Upper lobe of left lung (tissue), 6 donors: ENCODE measurements at regions not wholly inside any gene's neighbourhood (a gene's known extent, or its start where the extent isn't known, plus 50 kb on each side); places are given as distances from the start of the nearest gene placed in this dataset.

Source experiments
- ATAC-seq, 2 donors: fragments of 200-7000 bp; cut with Tn5 transposase; one replicate each; pipeline ENCODE4 v1.9.1; 2022; ENCODE audit warnings: mild to moderate bottlenecking in 2 of 2, moderate library complexity in 2 of 2; ENCODE audit not compliant: low FRiP score in 2 of 2
- DNase-seq, 2 donors: peaks; one replicate each; pipeline ENCODE4 v3.0.0-alpha.2; 2019 to 2020
- H3K27ac ChIP-seq, 4 donors: fragments of 200-600 bp; sonication (generic); one replicate each; pipeline ENCODE4 v1.5.1; 2016 to 2019
- H3K27me3 ChIP-seq, 4 donors: fragments of 200-600 bp; sonication (generic); one replicate each; pipeline ENCODE4 v1.5.1; 2017 to 2019
- H3K36me3 ChIP-seq, 4 donors: fragments of 200-600 bp; sonication (generic); one replicate each; pipeline ENCODE4 v1.5.1; 2016 to 2019
- H3K4me1 ChIP-seq, 4 donors: fragments of 200-600 bp; sonication (generic); one replicate each; pipeline ENCODE4 v1.5.1; 2018 to 2019
- H3K4me3 ChIP-seq, 4 donors: fragments of 200-600 bp; sonication (generic); one replicate each; pipeline ENCODE4 v1.5.1; 2017 to 2019; ENCODE audit warnings: mild to moderate bottlenecking in 2 of 4, moderate library complexity in 1 of 4
- H3K9me3 ChIP-seq, 4 donors: fragments of 200-600 bp; sonication (generic); one replicate each; pipeline ENCODE4 v1.5.1; 2018 to 2019
- CTCF ChIP-seq, 6 experiments: fragments of 450-650 bp in 4 of 6; fragments of 200-600 bp in 2 of 6; sonication (generic) in 2 of 6; IDR thresholded peaks; one replicate each; pipeline ENCODE4 v1.5.1; 2016 to 2019; ENCODE audit warnings: antibody characterized with exemption in 6 of 6
- EP300 ChIP-seq, 4 donors: sonication (generic); formaldehyde crosslinking; IDR thresholded peaks; one replicate each; pipeline ENCODE4 v1.5.1; 2017; ENCODE audit warnings: antibody characterized with exemption in 4 of 4, control low read depth in 2 of 4
- POLR2A ChIP-seq, 4 donors: fragments of 450-650 bp; IDR thresholded peaks; one replicate each; pipeline ENCODE4 v1.5.1; 2016 to 2017; ENCODE audit warnings: antibody characterized with exemption in 4 of 4, mild to moderate bottlenecking in 2 of 4
- POLR2AphosphoS5 ChIP-seq, 2 donors: sonication (generic); formaldehyde crosslinking; IDR thresholded peaks; one replicate each; pipeline ENCODE4 v1.5.1; 2017; ENCODE audit warnings: antibody characterized with exemption in 2 of 2
- WGBS, 2 donors: methylation state at CpG; one replicate each; pipeline ENCODE4 v1.1.5; 2017 to 2018; 5-methylcytosine and 5-hydroxymethylcytosine counted together
- donor health status: DM: no; HTN: no; CAD: no; lungs with moderate emphysema.
- donor health status: DM: no; HTN: yes; CAD: no; lungs with severe emphysema.

DNA sequence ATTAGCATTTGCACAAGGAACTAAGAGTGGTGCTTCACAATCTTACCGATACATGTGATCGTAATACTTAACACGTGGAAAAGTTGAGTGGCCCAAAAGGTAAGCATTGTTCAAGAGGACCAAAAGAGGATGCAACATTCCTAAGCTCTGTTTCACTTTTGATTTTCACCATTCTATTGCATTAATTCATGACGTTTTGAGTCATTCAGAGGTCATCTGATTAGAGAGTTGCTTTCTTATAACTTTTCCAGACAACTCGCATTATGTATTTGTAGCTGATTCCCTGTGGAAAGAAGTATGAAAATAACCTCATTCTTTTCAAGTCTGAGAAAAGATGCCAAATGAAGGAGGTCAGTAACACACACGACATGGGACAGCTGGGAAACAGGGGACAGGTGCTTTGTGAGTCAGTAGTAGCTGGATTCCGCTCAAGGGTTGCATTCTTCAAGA is 344.4 kb downstream of the RND3 start:
- DNase-seq (no peak), ATAC-seq (peak; percentile 26 to 80)
- H3K4me3 ChIP-seq, result no peak overlapping the region
- no peaks in the 10 kb centered on the region for H3K36me3 ChIP-seq
- peaks cover 3 to 23% (median 12%) of the 10 kb centered on the region in 4 donors for H3K9me3 ChIP-seq
- no peaks in the 10 kb centered on the region for H3K27me3 ChIP-seq
- H3K4me1 ChIP-seq, result peaks cover 0 to 3% (median 0%) of the 10 kb centered on the region in 4 donors
- H3K27ac ChIP-seq, result no peak overlapping the region
- 46 to 61% methylated on average over 7 of the region's 7 CpGs for WGBS, 2 donors
- peak in 1 of 4 donors; percentile 86 for TF ChIP-seq EP300 (IDR thresholded peaks at IDR 0.05)
- TF ChIP-seq POLR2AphosphoS5 (IDR thresholded peaks at IDR 0.05), result no peak

GRCh38 chr2:150142561-150142960 is 344.9 kb downstream of the RND3 start:
- ATAC-seq (no peak), DNase-seq (no peak)
- peaks cover 0 to 3% (median 0%) of the 10 kb centered on the region in 4 donors for H3K4me1 ChIP-seq
- TF ChIP-seq POLR2AphosphoS5 (IDR thresholded peaks at IDR 0.05) (no peak), CTCF (IDR thresholded peaks at IDR 0.05) (no peak), POLR2A (IDR thresholded peaks at IDR 0.05) (no peak), EP300 (IDR thresholded peaks at IDR 0.05) (no peak)
- 90 to 91% methylated on average over 1 of the region's 1 CpG for WGBS, 2 donors
- no peaks in the 10 kb centered on the region for H3K27me3 ChIP-seq
- no peak overlapping the region for H3K27ac ChIP-seq
- H3K9me3 ChIP-seq, result peaks cover 3 to 20% (median 12%) of the 10 kb centered on the region in 4 donors
- H3K4me3 ChIP-seq, result no peak overlapping the region
- no peaks in the 10 kb centered on the region for H3K36me3 ChIP-seq

GRCh38 chr2:150141226-150142001 is 346.1 kb downstream of the RND3 start:
- Histone ChIP-seq H3K36me3 (no peaks in the 10 kb centered on the region), H3K9me3 (peaks cover 2 to 8% (median 4%) of the 10 kb centered on the region in 4 donors), H3K27me3 (no peaks in the 10 kb centered on the region), H3K4me1 (peaks cover 0 to 3% (median 0%) of the 10 kb centered on the region in 4 donors), H3K4me3 (no peak overlapping the region), H3K27ac (no peak overlapping the region)
- no peak for ATAC-seq
- no peak for DNase-seq
- TF ChIP-seq EP300 (IDR thresholded peaks at IDR 0.05) (no peak), POLR2A (IDR thresholded peaks at IDR 0.05) (no peak), POLR2AphosphoS5 (IDR thresholded peaks at IDR 0.05) (no peak), CTCF (IDR thresholded peaks at IDR 0.05) (no peak)
- WGBS, 2 donors, result 30 to 38% methylated on average over 4 of the region's 4 CpGs

DNA sequence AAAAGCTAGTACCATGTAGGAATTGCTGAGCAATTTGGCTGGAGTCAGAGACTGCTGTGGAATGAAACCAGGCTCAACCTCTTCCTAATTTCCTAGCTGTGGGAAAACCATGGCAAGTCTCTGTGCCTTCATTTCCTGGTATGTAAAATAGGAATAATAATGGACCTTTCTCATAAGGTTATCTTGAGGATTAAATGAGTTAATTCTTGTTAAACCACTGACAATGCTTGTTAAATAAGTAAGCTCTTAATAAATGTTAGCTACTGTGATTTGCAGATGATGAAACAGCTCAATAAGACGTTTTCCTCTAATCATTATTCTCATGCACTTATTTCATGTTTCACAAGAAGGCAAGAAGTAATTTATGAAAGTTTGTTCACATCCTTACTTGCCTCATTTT is 346.7 kb downstream of the RND3 start:
- TF ChIP-seq POLR2AphosphoS5 (IDR thresholded peaks at IDR 0.05) (no peak), EP300 (IDR thresholded peaks at IDR 0.05) (no peak), CTCF (IDR thresholded peaks at IDR 0.05) (no peak), POLR2A (IDR thresholded peaks at IDR 0.05) (no peak)
- Histone ChIP-seq H3K36me3 (no peaks in the 10 kb centered on the region), H3K4me1 (peaks cover 0 to 3% (median 0%) of the 10 kb centered on the region in 4 donors), H3K9me3 (peaks cover 0 to 2% (median 0%) of the 10 kb centered on the region in 4 donors), H3K4me3 (no peak overlapping the region), H3K27ac (no peak overlapping the region), H3K27me3 (no peaks in the 10 kb centered on the region)
- 57 to 59% methylated on average over 1 of the region's 1 CpG for WGBS, 2 donors
- ATAC-seq (no peak), DNase-seq (no peak)

DNA sequence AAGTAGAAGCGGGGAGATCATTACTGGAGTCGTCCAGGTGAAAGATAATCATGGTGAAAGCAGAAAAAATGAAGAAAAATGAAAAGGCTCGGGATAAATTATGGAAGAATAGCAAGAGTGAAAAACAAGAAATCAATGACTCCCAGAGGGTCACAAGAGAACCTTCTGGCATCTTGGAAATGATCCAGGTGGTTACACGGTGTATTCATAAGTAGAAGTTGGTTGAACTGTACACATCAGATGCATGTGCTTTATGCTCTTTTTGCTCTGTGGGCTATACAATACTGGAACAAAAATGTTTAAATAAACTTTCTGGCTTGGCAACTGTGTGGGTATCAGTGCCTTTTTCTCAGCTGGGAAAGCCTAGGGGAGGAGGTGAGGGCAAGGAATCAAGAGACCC is 348.9 kb downstream of the RND3 start:
- H3K9me3 ChIP-seq, result no peaks in the 10 kb centered on the region
- DNase-seq, result no peak
- TF ChIP-seq CTCF (IDR thresholded peaks at IDR 0.05), result no peak
- TF ChIP-seq POLR2AphosphoS5 (IDR thresholded peaks at IDR 0.05), result no peak
- no peak for TF ChIP-seq POLR2A (IDR thresholded peaks at IDR 0.05)
- TF ChIP-seq EP300 (IDR thresholded peaks at IDR 0.05), result no peak
- H3K36me3 ChIP-seq, result no peaks in the 10 kb centered on the region
- H3K4me3 ChIP-seq, result no peak overlapping the region
- 89 to 91% methylated on average over 4 of the region's 4 CpGs for WGBS, 2 donors
- no peak overlapping the region for H3K27ac ChIP-seq
- no peak for ATAC-seq
- peaks cover 0 to 3% (median 0%) of the 10 kb centered on the region in 4 donors for H3K4me1 ChIP-seq
- no peaks in the 10 kb centered on the region for H3K27me3 ChIP-seq
